BE2C (cell line): ENCODE measurements at regions not wholly inside any gene's neighbourhood (a gene's known extent, or its start where the extent isn't known, plus 50 kb on each side); places are given as distances from the start of the nearest gene placed in this dataset.
A peak's percentile ranks its signal among the peaks of the same experiment; 100 is the strongest.

Experiments used
- DNase-seq: peaks from one replicate; pipeline ENCODE4 v3.0.0-alpha.2; 2020
- H3K27me3 ChIP-seq: fragments of 250-450 bp; sonication (Bioruptor Pico); 2 replicates; pipeline ENCODE4 v1.5.1; 2020; ENCODE audit warnings: mild to moderate bottlenecking
- H3K36me3 ChIP-seq: fragments of 250-450 bp; sonication (Bioruptor Pico); 2 replicates; pipeline ENCODE4 v1.5.1; 2020; ENCODE audit warnings: mild to moderate bottlenecking
- H3K4me1 ChIP-seq: fragments of 250-450 bp; sonication (Bioruptor Pico); 2 replicates; pipeline ENCODE4 v1.5.1; 2020
- H3K4me3 ChIP-seq: 2 replicates; pipeline ENCODE4 v1.5.1; 2011; ENCODE audit warnings: low read depth, low read length
- H3K9me3 ChIP-seq: fragments of 250-450 bp; sonication (Bioruptor Pico); 2 replicates; pipeline ENCODE4 v1.5.1; 2020
- CTCF ChIP-seq: IDR thresholded peaks from 2 replicates; pipeline ENCODE4 v1.5.1; 2012; ENCODE audit warnings: mild to moderate bottlenecking, low read depth, low read length

GRCh38 chr6:8888468-8888867, 453.1 kb upstream of the SLC35B3 start:
- Histone ChIP-seq H3K4me3 (no peak overlapping the region), H3K36me3 (no peaks in the 10 kb centered on the region), H3K4me1 (no peaks in the 10 kb centered on the region), H3K27me3 (no peaks in the 10 kb centered on the region), H3K9me3 (no peaks in the 10 kb centered on the region)
- no peak for DNase-seq
- TF ChIP-seq CTCF = 0 out of 2 replicates have a peak, but pooled peaks have one; percentile 16

- H3K36me3 ChIP-seq = no peaks in the 10 kb centered on the region
- H3K27me3 ChIP-seq = no peaks in the 10 kb centered on the region
- H3K9me3 ChIP-seq = no peaks in the 10 kb centered on the region
- H3K4me1 ChIP-seq = no peaks in the 10 kb centered on the region
- no peak for DNase-seq
- no peak for TF ChIP-seq CTCF
- no peak overlapping the region for H3K4me3 ChIP-seq
These were observed 446.3 kb upstream of the SLC35B3 start for GRCh38 chr6:8881663-8882062.

GRCh38 chr6:8879334-8879733, 444.0 kb upstream of the SLC35B3 start:
- no peak for TF ChIP-seq CTCF

GRCh38 chr6:8875986-8876385, 440.6 kb upstream of the SLC35B3 start:
- no peaks in the 10 kb centered on the region for H3K9me3 ChIP-seq
- no peak overlapping the region for H3K4me3 ChIP-seq
- no peaks in the 10 kb centered on the region for H3K27me3 ChIP-seq
- DNase-seq = no peak
- H3K4me1 ChIP-seq = no peaks in the 10 kb centered on the region
- no peak for TF ChIP-seq CTCF
- H3K36me3 ChIP-seq = no peaks in the 10 kb centered on the region

More at GRCh38 chr6:8879334-8879733, 444.0 kb upstream of the SLC35B3 start:
- Histone ChIP-seq H3K9me3 (no peaks in the 10 kb centered on the region), H3K4me1 (no peaks in the 10 kb centered on the region), H3K27me3 (no peaks in the 10 kb centered on the region), H3K4me3 (no peak overlapping the region), H3K36me3 (no peaks in the 10 kb centered on the region)
- DNase-seq = no peak

GRCh38 chr6:8872589-8872988, 437.2 kb upstream of the SLC35B3 start:
- Histone ChIP-seq H3K4me3 (no peak overlapping the region), H3K36me3 (no peaks in the 10 kb centered on the region), H3K27me3 (no peaks in the 10 kb centered on the region), H3K4me1 (no peaks in the 10 kb centered on the region), H3K9me3 (no peaks in the 10 kb centered on the region)
- no peak for DNase-seq
- no peak for TF ChIP-seq CTCF

GRCh38 chr6:8865451-8865850, 430.1 kb upstream of the SLC35B3 start:
- Histone ChIP-seq H3K9me3 (no peaks in the 10 kb centered on the region), H3K27me3 (no peaks in the 10 kb centered on the region)
- TF ChIP-seq CTCF = no peak

More at GRCh38 chr6:8865451-8865850, 430.1 kb upstream of the SLC35B3 start:
- Histone ChIP-seq H3K4me1 (no peaks in the 10 kb centered on the region), H3K36me3 (no peaks in the 10 kb centered on the region), H3K4me3 (no peak overlapping the region)
- DNase-seq = no peak
